ENCODE measurements at regions not wholly inside any gene's neighbourhood (a gene's known extent, or its start where the extent isn't known, plus 50 kb on each side); places are given as distances from the start of the nearest gene placed in this dataset.
"Not testable (repeated sequence)": the region's sequence is repeated elsewhere in the genome, so short reads cannot be mapped to it uniquely, and the experiment has no call there.

- Histone ChIP-seq H3K27me3 (replicated peaks) (no peaks in the 10 kb centered on the region), H3K4me3 (ENCODE audit: low read depth, low read length) (no peak overlapping the region), H3K36me3 (replicated peaks) (no peaks in the 10 kb centered on the region), H3K27ac (no peak overlapping the region)
- TF ChIP-seq CTCF (IDR thresholded peaks at IDR 0.05; ENCODE audit: low read depth, low read length, missing control alignments), result no peak
- DNase-seq, result no peak
- in situ Hi-C loops (cut with HindIII; ENCODE audit: low pct_ligation_motif_present, low sequenced_read_pairs), result no loop called here
Observed at GRCh38 chr16:55992551-55992950, 117.4 kb upstream of the CES5A start.

- no peak overlapping the region for H3K4me3 ChIP-seq (ENCODE audit: low read depth, low read length)
- H3K27ac ChIP-seq, result no peak overlapping the region
- no peaks in the 10 kb centered on the region for H3K36me3 ChIP-seq (replicated peaks)
- TF ChIP-seq CTCF (IDR thresholded peaks at IDR 0.05; ENCODE audit: low read depth, low read length, missing control alignments), result no peak
- H3K27me3 ChIP-seq (replicated peaks), result no peaks in the 10 kb centered on the region
- no peak for DNase-seq
- in situ Hi-C loops (cut with HindIII; ENCODE audit: low pct_ligation_motif_present, low sequenced_read_pairs), result no loop called here
Observed at GRCh38 chr16:55991843-55992242, 116.7 kb upstream of the CES5A start.

GRCh38 chr16:55989569-55989907, 114.4 kb upstream of the CES5A start:
- in situ Hi-C loops (cut with HindIII; ENCODE audit: low pct_ligation_motif_present, low sequenced_read_pairs), result no loop called here

GRCh38 chr16:55988850-55989568, 113.8 kb upstream of the CES5A start:
- H3K27me3 ChIP-seq (replicated peaks); H3K4me3 ChIP-seq (ENCODE audit: low read depth, low read length); DNase-seq; H3K27ac ChIP-seq; H3K36me3 ChIP-seq (replicated peaks); in situ Hi-C loops (cut with HindIII; ENCODE audit: low pct_ligation_motif_present, low sequenced_read_pairs): not testable (repeated sequence)

More at GRCh38 chr16:55989569-55989907, 114.4 kb upstream of the CES5A start:
- DNase-seq, result no peak
- H3K27ac ChIP-seq, result no peak overlapping the region
- no peak for TF ChIP-seq CTCF (IDR thresholded peaks at IDR 0.05; ENCODE audit: low read depth, low read length, missing control alignments)
- H3K4me3 ChIP-seq (ENCODE audit: low read depth, low read length), result no peak overlapping the region
- no peaks in the 10 kb centered on the region for H3K27me3 ChIP-seq (replicated peaks)
- H3K36me3 ChIP-seq (replicated peaks), result no peaks in the 10 kb centered on the region

GRCh38 chr16:55988013-55988412, 112.8 kb upstream of the CES5A start:
- H3K27me3 ChIP-seq (replicated peaks), result no peaks in the 10 kb centered on the region
- in situ Hi-C loops (cut with HindIII; ENCODE audit: low pct_ligation_motif_present, low sequenced_read_pairs), result no loop called here
- TF ChIP-seq CTCF (IDR thresholded peaks at IDR 0.05; ENCODE audit: low read depth, low read length, missing control alignments), result no peak
- H3K27ac ChIP-seq, result no peak overlapping the region
- no peaks in the 10 kb centered on the region for H3K36me3 ChIP-seq (replicated peaks)
- no peak overlapping the region for H3K4me3 ChIP-seq (ENCODE audit: low read depth, low read length)
- no peak for DNase-seq

GRCh38 chr16:55982597-55982996, 107.4 kb upstream of the CES5A start:
- in situ Hi-C loops (cut with HindIII; ENCODE audit: low pct_ligation_motif_present, low sequenced_read_pairs), result no loop called here
- no peaks in the 10 kb centered on the region for H3K27me3 ChIP-seq (replicated peaks)

More at GRCh38 chr16:55982597-55982996, 107.4 kb upstream of the CES5A start:
- Histone ChIP-seq H3K27ac (no peak overlapping the region), H3K4me3 (ENCODE audit: low read depth, low read length) (no peak overlapping the region), H3K36me3 (replicated peaks) (no peaks in the 10 kb centered on the region)
- DNase-seq, result no peak
- TF ChIP-seq CTCF (IDR thresholded peaks at IDR 0.05; ENCODE audit: low read depth, low read length, missing control alignments), result no peak

Measured in brain microvascular endothelial cell (primary cell).